Peyer's patch (tissue), 4 donors: ENCODE measurements at regions not wholly inside any gene's neighbourhood (a gene's known extent, or its start where the extent isn't known, plus 50 kb on each side); places are given as distances from the start of the nearest gene placed in this dataset.

Experiments used
- CTCF ChIP-seq, 6 experiments: fragments of 450-650 bp in 4 of 6; fragments of 200-600 bp in 2 of 6; sonication (generic) in 1 of 6; IDR thresholded peaks; one replicate each; pipeline ENCODE4 v1.5.1; 2017 to 2019; ENCODE audit warnings: antibody characterized with exemption in 6 of 6, mild to moderate bottlenecking in 3 of 6, moderate library complexity in 1 of 6
- POLR2A ChIP-seq, 2 donors: fragments of 450-650 bp; IDR thresholded peaks; one replicate each; pipeline ENCODE4 v1.5.1; 2017; ENCODE audit warnings: antibody characterized with exemption in 2 of 2, mild to moderate bottlenecking in 2 of 2, moderate library complexity in 2 of 2

- no peak for TF ChIP-seq CTCF (IDR thresholded peaks at IDR 0.05)
- TF ChIP-seq POLR2A (IDR thresholded peaks at IDR 0.05), result no peak
These were observed 76.7 kb downstream of the TMEM121 start for GRCh38 chr14:105602799-105603793.
